Sigmoid colon (tissue), 4 donors: ENCODE measurements at regions not wholly inside any gene's neighbourhood (a gene's known extent, or its start where the extent isn't known, plus 50 kb on each side); places are given as distances from the start of the nearest gene placed in this dataset.

Experiments
- CTCF ChIP-seq, 4 experiments: fragments of 450-650 bp in 3 of 4; fragments of 200-600 bp in 1 of 4; IDR thresholded peaks; one replicate each; pipeline ENCODE4 v1.5.1; 2016 to 2019; ENCODE audit warnings: antibody characterized with exemption in 4 of 4, mild to moderate bottlenecking in 3 of 4, moderate library complexity in 2 of 4
- EP300 ChIP-seq, 4 donors: sonication (generic); formaldehyde crosslinking; IDR thresholded peaks; one replicate each; pipeline ENCODE4 v1.6.1; 2017; ENCODE audit warnings: antibody characterized with exemption in 4 of 4
- POLR2AphosphoS5 ChIP-seq, 4 donors: sonication (generic); formaldehyde crosslinking; IDR thresholded peaks; one replicate each; pipeline ENCODE4 v1.6.1; 2017; ENCODE audit warnings: antibody characterized with exemption in 4 of 4

DNA sequence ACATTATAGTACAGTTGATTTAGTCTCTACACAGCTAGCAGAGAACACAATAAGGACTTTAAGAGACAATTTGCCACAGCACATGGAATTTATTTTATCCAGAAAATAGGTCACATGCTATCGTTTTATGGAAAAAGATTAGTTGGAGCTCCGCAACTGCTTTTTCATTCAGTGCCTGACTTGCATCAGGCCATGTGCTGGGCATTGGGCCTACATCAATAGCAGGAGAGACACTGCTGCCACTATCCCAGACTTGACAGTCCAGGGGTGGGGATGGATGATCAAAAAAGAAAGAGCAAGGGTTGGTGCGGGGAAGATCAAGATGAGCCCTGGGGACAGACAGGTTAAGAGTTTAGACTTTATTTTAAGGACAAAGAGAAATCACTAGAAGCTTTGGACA is 75.2 kb upstream of the C3orf80 start:
- TF ChIP-seq CTCF (IDR thresholded peaks at IDR 0.05) (no peak), POLR2AphosphoS5 (IDR thresholded peaks at IDR 0.05) (no peak), EP300 (IDR thresholded peaks at IDR 0.05) (no peak)
